NCI-H2029 (cell line): ENCODE measurements at regions not wholly inside any gene's neighbourhood (a gene's known extent, or its start where the extent isn't known, plus 50 kb on each side); places are given as distances from the start of the nearest gene placed in this dataset.

ENCODE experiments used
- DNase-seq: peaks from one replicate; lab custom pipeline; 2025; lab: John Stamatoyannopoulos, UW

DNA sequence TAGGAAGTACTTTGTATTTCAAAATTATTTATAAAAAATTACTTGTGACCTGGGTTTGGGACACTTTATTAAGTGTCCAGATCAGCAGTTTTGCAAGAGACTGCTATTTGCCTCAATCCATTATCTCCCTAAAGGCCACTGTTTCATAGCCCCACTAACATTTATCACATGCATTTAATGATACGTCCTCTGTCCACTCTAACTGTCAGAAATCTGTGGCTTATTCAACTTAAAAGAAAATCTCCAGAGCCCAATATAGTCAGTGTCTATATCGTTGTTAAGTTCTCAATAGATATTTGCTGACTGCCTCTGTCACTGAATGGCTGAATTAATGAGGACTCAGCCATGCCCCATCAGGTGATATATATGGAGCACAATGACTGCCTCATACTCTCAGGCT is 553.9 kb upstream of the POM121L12 start:
- no peak for DNase-seq

GRCh38 chr7:52479990-52480389 is 555.4 kb upstream of the POM121L12 start:
- no peak for DNase-seq

GRCh38 chr7:52475001-52475582 is 560.3 kb upstream of the POM121L12 start:
- DNase-seq: no peak

GRCh38 chr7:52473756-52474155 is 561.7 kb upstream of the POM121L12 start:
- no peak for DNase-seq

GRCh38 chr7:52472006-52472620 is 563.3 kb upstream of the POM121L12 start:
- no peak for DNase-seq

- no peak for DNase-seq
These were observed 570.2 kb upstream of the POM121L12 start for GRCh38 chr7:52465216-52465615.

- no peak for DNase-seq
These were observed 572.1 kb upstream of the POM121L12 start for GRCh38 chr7:52463341-52463740.

GRCh38 chr7:52462474-52462873 is 573.0 kb upstream of the POM121L12 start:
- no peak for DNase-seq

GRCh38 chr7:52455571-52455970 is 579.9 kb upstream of the POM121L12 start:
- DNase-seq: no peak

DNA sequence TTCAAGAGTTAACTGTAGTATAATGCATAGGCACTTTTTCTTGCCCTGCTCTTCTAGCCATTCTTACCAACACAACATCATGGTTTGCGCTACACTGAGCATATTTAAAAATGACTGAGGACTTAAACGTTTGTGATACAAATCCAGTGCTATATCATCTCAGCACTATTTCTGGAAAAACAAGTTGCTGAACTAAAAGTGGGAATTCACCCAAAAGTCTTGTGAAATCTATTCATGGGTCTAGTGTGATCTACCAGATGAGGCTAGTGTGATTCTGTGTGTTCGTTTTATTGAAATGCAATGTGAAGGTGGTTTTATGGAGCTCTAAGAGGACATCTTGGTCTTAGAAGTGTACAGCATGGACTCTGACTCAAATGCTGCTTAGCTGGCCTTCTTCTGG is 584.6 kb upstream of the POM121L12 start:
- DNase-seq: no peak

GRCh38 chr7:52447581-52448180 is 587.8 kb upstream of the POM121L12 start:
- no peak for DNase-seq

DNA sequence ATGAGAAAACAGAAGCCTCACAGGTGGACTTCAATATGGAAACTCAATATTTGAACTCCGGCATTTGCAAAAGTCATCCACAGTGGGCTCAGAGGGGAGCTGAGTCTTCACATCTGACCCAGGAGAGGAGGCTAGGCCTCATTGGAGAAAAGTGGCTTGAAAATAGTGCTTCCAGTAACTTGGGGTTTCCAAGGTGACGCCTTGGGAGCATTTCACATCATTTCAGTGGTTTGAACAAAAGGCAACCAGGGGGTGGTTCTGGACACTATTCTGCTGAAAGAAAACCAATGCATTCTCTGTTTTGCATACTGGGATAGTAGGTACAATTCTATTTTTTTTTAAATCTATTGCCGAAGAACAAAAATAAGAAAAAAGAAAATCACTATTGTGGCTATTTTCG is 599.2 kb upstream of the POM121L12 start:
- DNase-seq: no peak

- DNase-seq: no peak
These were observed 604.2 kb upstream of the POM121L12 start for GRCh38 chr7:52431082-52431815.

DNA sequence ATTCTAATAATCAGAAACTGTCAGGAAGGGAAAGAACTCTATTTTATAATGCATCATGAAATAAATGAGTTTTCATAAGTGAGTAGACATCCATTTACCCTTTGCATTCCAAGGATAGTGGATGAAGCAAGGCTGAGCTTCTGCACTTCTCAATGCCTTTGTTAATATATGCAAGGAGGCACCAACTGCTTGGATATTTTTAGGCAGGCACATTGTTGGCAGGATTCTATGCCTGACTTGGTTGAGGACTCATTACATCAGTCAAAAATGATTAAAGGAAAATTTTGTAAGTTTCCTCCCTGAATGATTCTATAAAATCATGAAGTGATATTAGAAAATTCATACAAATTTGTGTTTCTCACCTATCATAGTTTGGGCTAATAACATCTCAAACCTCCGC is 612.2 kb upstream of the POM121L12 start:
- no peak for DNase-seq

DNA sequence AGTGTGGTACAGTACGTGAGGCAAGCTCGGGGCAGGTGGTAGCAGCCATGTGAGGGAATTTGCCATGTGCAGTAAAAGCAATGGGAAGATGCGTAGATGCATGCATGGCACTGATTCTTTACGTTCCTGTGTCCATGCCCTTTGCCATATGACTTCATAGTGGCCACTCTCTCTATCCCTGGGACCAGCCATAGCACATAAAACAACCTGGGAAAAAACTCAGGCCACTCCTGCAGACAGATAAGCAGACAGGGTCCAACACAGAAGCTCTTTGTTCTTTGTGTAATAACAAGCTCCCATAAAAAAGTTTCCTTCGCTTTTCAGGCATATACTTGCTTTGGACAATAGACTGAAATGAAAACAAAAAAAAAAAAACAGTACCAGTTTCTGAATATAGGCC is 622.4 kb upstream of the POM121L12 start:
- no peak for DNase-seq

DNA sequence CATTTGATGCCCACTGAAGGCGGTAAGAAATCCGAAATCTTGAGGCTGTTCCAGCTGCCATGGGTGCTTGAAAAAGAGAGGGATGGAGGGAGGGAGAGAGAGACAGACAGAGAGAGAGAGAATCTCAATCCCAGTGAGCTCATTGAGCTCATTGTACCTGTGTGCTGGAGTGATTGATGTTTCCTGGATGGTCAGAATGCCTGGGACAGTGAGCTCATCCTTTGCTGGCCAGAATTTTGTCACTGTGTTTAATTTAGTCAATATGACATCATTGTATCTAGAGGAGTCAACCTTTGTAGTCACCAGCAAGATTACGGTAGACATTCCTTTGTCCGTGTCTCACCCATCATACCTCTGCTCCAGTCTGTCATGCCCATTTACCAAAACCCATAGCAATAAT is 625.4 kb upstream of the POM121L12 start:
- DNase-seq: no peak

- no peak for DNase-seq
These were observed 628.6 kb upstream of the POM121L12 start for GRCh38 chr7:52406808-52407207.

DNA sequence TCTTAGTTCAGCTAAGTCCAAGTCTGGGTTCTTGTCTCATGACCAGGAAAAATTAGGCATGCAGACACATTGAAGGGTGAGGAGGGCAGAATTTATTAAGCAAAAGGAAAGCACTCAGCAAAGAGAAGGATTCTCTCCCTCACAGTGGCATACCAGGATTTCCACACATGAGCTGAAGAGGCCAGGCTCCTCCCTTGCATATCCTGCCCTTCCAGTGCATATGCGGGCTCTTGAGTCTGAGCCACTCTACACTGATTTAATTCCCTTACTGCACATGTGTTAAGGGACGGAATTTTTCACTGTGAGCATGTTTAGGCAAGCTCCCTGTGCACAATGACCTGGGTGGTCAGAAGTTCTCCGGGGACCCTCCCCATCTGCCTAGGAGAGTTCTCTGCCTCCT is 652.7 kb upstream of the POM121L12 start:
- DNase-seq: no peak

DNA sequence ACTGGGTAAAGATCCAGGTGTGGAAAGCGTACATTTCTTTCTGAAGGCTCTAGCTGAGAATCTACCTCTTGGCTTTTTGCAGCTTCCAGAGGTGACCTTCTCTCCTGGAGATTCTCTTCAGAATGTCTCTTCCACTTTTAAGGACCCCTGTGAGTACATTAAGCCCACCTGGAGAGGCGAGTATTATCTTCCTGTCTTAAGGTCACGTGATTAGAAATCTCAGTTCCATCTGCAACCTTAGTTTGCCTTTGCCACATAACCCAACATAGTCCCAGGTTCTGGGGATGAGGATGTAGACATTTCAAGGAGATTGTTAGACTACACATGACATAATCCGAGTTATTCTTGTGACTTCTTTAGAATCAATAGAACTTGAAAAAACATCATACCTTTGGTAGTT is 665.5 kb upstream of the POM121L12 start:
- no peak for DNase-seq

- no peak for DNase-seq
These were observed 670.1 kb upstream of the POM121L12 start for GRCh38 chr7:52365349-52365748.

- DNase-seq: no peak
These were observed 672.9 kb upstream of the POM121L12 start for GRCh38 chr7:52362521-52362920.

GRCh38 chr7:52360541-52360940 is 674.9 kb upstream of the POM121L12 start:
- DNase-seq: no peak

DNA sequence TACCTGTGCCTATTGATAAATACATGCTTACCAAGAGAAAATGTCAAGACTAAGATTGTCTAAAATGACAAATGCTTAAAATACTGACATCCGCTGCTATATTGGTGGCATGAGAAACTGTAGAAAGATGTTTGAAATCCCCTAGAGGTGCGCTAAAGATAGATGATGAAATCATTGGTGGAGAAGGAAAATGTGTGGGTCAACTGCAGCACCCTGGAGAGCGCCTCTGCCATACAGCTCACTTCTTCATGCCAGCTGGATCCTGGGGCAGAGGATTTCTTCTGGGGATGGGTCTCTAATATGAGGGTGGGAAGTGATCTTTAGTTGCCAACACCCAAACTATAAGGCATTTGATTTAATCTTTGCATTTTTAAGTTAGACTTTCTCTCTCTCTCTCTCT is 680.4 kb upstream of the POM121L12 start:
- DNase-seq: no peak
